Calu3 (cell line): ENCODE measurements at regions not wholly inside any gene's neighbourhood (a gene's known extent, or its start where the extent isn't known, plus 50 kb on each side); places are given as distances from the start of the nearest gene placed in this dataset.

Experiments
- BruUV-seq: library from RNA; stranded (reverse); fragments of 400-500 nt; replicated peaks from 2 replicates; lab custom pipeline; 2021; lab: Mats Ljungman, UMichigan
- CTCF ChIA-PET: fragments of 300-600 bp; sonication (Branson Sonifier 250); formaldehyde crosslinking; loops from one replicate; lab custom pipeline; 2022; ENCODE audit warnings: antibody characterized with exemption; lab: Charles Lee
- DNase-seq: peaks from one replicate; pipeline ENCODE4 v3.0.0; 2022
- H3K27ac Mint-ChIP-seq: one replicate; pipeline ENCODE4 v1.8.0; 2022; ENCODE audit warnings: mixed read lengths; ENCODE audit not compliant: unreplicated experiment
- H3K27me3 Mint-ChIP-seq: one replicate; pipeline ENCODE4 v1.8.0; 2022; ENCODE audit warnings: mixed read lengths; ENCODE audit not compliant: unreplicated experiment
- H3K36me3 Mint-ChIP-seq: one replicate; pipeline ENCODE4 v1.8.0; 2022; ENCODE audit warnings: mild to moderate bottlenecking, moderate library complexity, mixed read lengths; ENCODE audit not compliant: insufficient read depth, unreplicated experiment
- H3K4me1 Mint-ChIP-seq: one replicate; pipeline ENCODE4 v1.8.0; 2022; ENCODE audit warnings: mild to moderate bottlenecking, low read depth, mixed read lengths; ENCODE audit not compliant: unreplicated experiment
- H3K4me3 Mint-ChIP-seq: one replicate; pipeline ENCODE4 v1.8.0; 2022; ENCODE audit warnings: mild to moderate bottlenecking, low read depth, moderate library complexity, mixed read lengths; ENCODE audit not compliant: unreplicated experiment
- H3K9me3 Mint-ChIP-seq: one replicate; pipeline ENCODE4 v1.8.0; 2022; ENCODE audit warnings: low read depth, mixed read lengths; ENCODE audit not compliant: unreplicated experiment
- intact Hi-C: fragments of 100-400 bp; cut with micrococcal nuclease; formaldehyde crosslinking; loops from one replicate; pipeline ENCODE4 v1.10.0; 2022; ENCODE audit not compliant: unreplicated experiment
- TF ChIP-seq, protein P1 (sequence below): fragments of 200-600 bp; IDR thresholded peaks from one replicate; pipeline ENCODE4 v1.8.0; 2022; ENCODE audit warnings: antibody characterized with exemption; ENCODE audit not compliant: unreplicated experiment

DNA sequence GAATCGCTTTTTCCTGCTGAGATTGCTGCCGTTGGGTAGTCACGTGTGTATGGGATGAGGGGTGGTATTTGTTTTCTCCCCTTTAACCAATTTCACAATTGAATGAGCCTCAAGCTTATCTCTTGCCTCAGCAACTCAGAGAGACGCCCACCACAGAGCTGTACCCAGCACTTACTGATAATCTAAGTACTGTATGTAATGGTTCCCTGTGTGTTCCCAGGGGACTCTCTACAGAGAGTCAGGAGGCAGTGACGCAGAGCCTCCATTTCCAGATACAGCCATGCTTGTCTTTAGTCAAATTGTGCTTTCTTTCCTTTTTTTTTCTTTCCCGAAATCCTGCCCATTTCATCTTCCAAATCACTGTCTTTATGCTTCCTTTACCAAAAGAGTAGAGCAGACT, 1102.1 kb upstream of the KLHL29 start:
- no peak for DNase-seq
- CTCF ChIA-PET: interaction anchor here (0.5 kb wide), 1 partner anchor 13 kb away, joined by 5 read pairs; no protein-coding TSS in a partner anchor
- H3K27me3 Mint-ChIP-seq: no peaks in the 10 kb centered on the region
- intact Hi-C loops: no loop called here
- H3K9me3 Mint-ChIP-seq: peaks cover 3% of the 10 kb centered on the region
- TF ChIP-seq, protein P1, sequence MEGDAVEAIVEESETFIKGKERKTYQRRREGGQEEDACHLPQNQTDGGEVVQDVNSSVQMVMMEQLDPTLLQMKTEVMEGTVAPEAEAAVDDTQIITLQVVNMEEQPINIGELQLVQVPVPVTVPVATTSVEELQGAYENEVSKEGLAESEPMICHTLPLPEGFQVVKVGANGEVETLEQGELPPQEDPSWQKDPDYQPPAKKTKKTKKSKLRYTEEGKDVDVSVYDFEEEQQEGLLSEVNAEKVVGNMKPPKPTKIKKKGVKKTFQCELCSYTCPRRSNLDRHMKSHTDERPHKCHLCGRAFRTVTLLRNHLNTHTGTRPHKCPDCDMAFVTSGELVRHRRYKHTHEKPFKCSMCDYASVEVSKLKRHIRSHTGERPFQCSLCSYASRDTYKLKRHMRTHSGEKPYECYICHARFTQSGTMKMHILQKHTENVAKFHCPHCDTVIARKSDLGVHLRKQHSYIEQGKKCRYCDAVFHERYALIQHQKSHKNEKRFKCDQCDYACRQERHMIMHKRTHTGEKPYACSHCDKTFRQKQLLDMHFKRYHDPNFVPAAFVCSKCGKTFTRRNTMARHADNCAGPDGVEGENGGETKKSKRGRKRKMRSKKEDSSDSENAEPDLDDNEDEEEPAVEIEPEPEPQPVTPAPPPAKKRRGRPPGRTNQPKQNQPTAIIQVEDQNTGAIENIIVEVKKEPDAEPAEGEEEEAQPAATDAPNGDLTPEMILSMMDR: no peak
- BruUV-seq: no TSS peak
- no peak overlapping the region for H3K4me3 Mint-ChIP-seq
- H3K27ac Mint-ChIP-seq: no peak overlapping the region
- H3K4me1 Mint-ChIP-seq: peaks cover 9% of the 10 kb centered on the region
- H3K36me3 Mint-ChIP-seq: no peaks in the 10 kb centered on the region

DNA sequence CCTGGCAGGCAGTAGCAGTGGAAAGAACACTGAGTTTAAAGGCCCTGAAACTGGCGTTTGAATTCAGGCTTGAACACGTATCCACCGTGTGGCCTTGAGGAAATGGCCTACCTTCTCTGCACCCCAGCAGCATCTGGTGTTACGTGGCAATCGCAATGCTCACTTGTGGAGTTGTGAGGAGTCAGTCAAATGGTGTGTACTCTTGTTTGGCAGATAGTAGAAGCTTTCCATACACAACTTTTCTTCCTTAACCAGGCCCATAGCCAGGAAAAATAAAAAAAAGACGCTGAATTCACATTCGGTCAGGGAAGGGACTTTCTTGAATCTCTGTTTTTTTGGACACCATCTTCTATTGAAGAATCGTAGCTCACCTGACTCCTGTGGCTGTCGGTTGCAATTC, 1101.5 kb upstream of the KLHL29 start:
- DNase-seq: no peak
- no TSS peak for BruUV-seq
- no peaks in the 10 kb centered on the region for H3K36me3 Mint-ChIP-seq
- H3K4me3 Mint-ChIP-seq: no peak overlapping the region
- no peak overlapping the region for H3K27ac Mint-ChIP-seq
- CTCF ChIA-PET: interaction anchor here (0.5 kb wide), 1 partner anchor 13 kb away, joined by 5 read pairs; no protein-coding TSS in a partner anchor
- H3K9me3 Mint-ChIP-seq: peaks cover 3% of the 10 kb centered on the region
- H3K27me3 Mint-ChIP-seq: no peaks in the 10 kb centered on the region
- TF ChIP-seq, protein P1: no peak
- intact Hi-C loops: no loop called here
- peaks cover 9% of the 10 kb centered on the region for H3K4me1 Mint-ChIP-seq

DNA sequence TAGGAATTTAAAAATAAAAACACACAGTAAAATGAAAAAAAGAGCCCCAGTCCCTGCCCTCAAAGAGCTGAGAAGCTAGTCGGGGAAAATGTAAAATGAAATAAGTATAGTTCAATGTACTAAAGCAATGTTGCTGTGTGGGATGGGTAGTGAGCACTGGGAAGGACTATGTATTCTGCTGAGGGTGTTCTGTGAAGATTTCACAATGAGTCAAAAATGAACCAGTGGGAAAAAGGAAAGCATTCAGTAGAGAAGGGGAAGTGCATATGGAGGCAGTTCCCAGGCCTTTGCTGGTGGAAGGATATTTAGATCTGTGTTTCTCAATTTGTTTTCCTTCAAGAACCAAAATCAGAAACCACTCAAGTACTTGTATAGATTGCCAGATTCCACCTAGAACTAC, 1094.7 kb upstream of the KLHL29 start:
- no peaks in the 10 kb centered on the region for H3K27me3 Mint-ChIP-seq
- CTCF ChIA-PET: no interaction called here

DNA sequence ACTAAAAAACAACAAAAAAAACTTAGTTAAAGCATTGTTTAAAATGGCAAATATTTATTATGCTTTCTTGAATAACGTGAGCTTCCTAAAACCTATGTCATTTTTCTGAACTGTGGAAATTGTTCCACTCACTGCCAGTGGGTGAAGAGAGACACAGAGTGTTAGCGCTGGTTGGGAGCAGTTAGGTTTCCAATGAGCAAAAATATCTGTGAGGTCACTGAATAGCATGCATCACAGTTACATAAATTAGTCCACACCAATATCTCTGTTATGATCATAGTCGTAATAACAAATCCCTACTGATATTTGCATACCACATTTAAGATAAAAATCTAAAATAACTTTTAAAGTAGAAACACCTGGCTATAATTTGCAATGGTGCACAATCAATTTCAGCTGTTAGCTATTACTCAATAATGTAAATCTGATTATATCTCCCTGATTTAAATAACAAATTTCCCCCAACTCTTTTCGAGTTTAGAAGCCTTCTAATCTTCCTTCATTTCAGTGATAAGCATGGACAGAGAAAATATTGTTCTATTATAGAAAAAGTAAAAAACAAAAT, 1094.0 kb upstream of the KLHL29 start:
- no peak overlapping the region for H3K4me3 Mint-ChIP-seq
- peaks cover 11% of the 10 kb centered on the region for H3K9me3 Mint-ChIP-seq
- no peaks in the 10 kb centered on the region for H3K27me3 Mint-ChIP-seq
- H3K4me1 Mint-ChIP-seq: no peaks in the 10 kb centered on the region
- no peaks in the 10 kb centered on the region for H3K36me3 Mint-ChIP-seq
- TF ChIP-seq, protein P1: no peak
- no peak for DNase-seq
- no TSS peak for BruUV-seq
- H3K27ac Mint-ChIP-seq: no peak overlapping the region
- intact Hi-C loops: no loop called here
- CTCF ChIA-PET: no interaction called here

More for the DNA sequence above, 1094.7 kb upstream of the KLHL29 start:
- Mint-ChIP-seq H3K36me3 (no peaks in the 10 kb centered on the region), H3K27ac (no peak overlapping the region), H3K9me3 (peaks cover 11% of the 10 kb centered on the region), H3K4me3 (no peak overlapping the region), H3K4me1 (no peaks in the 10 kb centered on the region)
- no peak for DNase-seq
- no TSS peak for BruUV-seq
- intact Hi-C loops: no loop called here
- TF ChIP-seq, protein P1: no peak
